Fibroblast of lung (primary cell): ENCODE measurements at regions not wholly inside any gene's neighbourhood (a gene's known extent, or its start where the extent isn't known, plus 50 kb on each side); places are given as distances from the start of the nearest gene placed in this dataset.

ENCODE experiments used
- CTCF ChIP-seq, 2 donors: IDR thresholded peaks in 1 of 2; conservative IDR thresholded peaks in 1 of 2; 1 replicate in 1 of 2; 2 replicates in 1 of 2; pipeline ENCODE4 v1.5.1; 2011 to 2012; ENCODE audit warnings: low read length in 2 of 2, control low read depth in 1 of 2, inconsistent platforms in 1 of 2, low read depth in 1 of 2, mild to moderate bottlenecking in 1 of 2
- EZH2 ChIP-seq: IDR thresholded peaks from 2 replicates; pipeline ENCODE4 v1.5.1; 2012; ENCODE audit warnings: low read length, control low read depth, mild to moderate bottlenecking; ENCODE audit errors: missing control alignments

- no peak for TF ChIP-seq EZH2
- no peak for TF ChIP-seq CTCF (conservative IDR thresholded peaks at IDR 0.05 in 1 of 2, IDR thresholded peaks at IDR 0.05 in 1 of 2; ENCODE audit: low read depth in 1 of 2, low read length in 2 of 2)
Measured at GRCh38 chr10:8418631-8419030, 364.1 kb downstream of the GATA3 start.
